Lower leg skin (tissue), 4 donors: ENCODE measurements at regions not wholly inside any gene's neighbourhood (a gene's known extent, or its start where the extent isn't known, plus 50 kb on each side); places are given as distances from the start of the nearest gene placed in this dataset.
A peak's percentile ranks its signal among the peaks of the same experiment; 100 is the strongest.

Experiments
- DNase-seq, 2 donors: peaks; one replicate each; pipeline ENCODE4 v3.0.0-alpha.2; 2019; ENCODE audit warnings: low spot score in 2 of 2
- H3K4me3 ChIP-seq: fragments of 200-600 bp; sonication (generic); 2 replicates; pipeline ENCODE4 v1.5.1; 2017; ENCODE audit warnings: mild to moderate bottlenecking, low read depth; ENCODE audit not compliant: poor library complexity, severe bottlenecking
- POLR2A ChIP-seq, 2 donors: fragments of 450-650 bp; IDR thresholded peaks; one replicate each; pipeline ENCODE4 v1.6.1; 2016 to 2017; ENCODE audit warnings: antibody characterized with exemption in 2 of 2, mild to moderate bottlenecking in 1 of 2, moderate library complexity in 1 of 2
- WGBS, 2 donors: methylation state at CpG; one replicate each; pipeline ENCODE4 v1.1.5; 2018; 5-methylcytosine and 5-hydroxymethylcytosine counted together
- intact Hi-C: fragments of 100-400 bp; cut with DNase I; formaldehyde crosslinking; loops from one replicate; pipeline ENCODE4 v1.15.0; 2023; ENCODE audit warnings: low total_unique reads
- TF ChIP-seq, protein P1 (sequence below), 3 donors: fragments of 450-650 bp; IDR thresholded peaks; one replicate each; pipeline ENCODE4 v1.5.1; 2016; ENCODE audit warnings: antibody characterized with exemption in 3 of 3, mild to moderate bottlenecking in 3 of 3, moderate library complexity in 2 of 3

DNA sequence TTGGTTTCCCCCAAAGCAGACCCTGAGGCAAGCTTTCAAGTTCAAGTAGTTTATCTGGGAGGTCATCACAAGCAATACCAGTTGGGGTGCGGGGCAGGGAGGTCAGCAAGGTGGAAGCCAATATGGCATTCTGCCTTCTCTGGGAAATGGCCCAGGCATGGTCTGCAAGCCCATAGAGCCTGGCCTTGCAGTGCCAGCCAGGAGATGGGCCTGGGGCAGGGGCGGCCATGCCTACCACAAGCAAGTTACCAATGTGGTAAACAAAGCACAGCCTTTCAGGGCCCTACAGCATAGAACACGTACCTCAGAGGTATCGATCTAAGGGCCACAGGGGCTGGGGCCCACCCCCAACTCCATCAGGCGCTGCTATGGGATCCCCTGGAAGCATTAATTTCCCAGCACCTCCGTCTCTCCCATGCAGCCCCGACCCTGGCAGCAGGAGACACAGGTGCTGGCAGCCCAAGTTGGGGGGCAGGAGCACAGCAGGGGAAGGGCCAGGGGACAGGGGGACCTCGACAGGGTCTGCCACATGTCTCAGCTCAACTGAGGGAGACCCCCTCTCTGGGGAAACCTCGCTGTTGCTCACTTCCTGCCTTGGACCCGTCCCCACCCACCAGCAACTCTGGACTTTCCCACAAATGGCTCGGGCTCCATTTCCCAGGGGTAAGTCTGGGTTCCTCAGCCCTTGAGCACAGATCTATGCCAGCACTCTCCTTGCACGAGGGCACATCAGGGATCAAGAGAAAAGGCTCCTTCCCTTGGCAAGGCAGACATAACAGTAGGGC is 369.0 kb downstream of the PREX1 start:
- WGBS, 2 donors: 79% methylated on average over 12 of the region's 12 CpGs
- DNase-seq: peak in 1 of 2 donors; percentile 61

DNA sequence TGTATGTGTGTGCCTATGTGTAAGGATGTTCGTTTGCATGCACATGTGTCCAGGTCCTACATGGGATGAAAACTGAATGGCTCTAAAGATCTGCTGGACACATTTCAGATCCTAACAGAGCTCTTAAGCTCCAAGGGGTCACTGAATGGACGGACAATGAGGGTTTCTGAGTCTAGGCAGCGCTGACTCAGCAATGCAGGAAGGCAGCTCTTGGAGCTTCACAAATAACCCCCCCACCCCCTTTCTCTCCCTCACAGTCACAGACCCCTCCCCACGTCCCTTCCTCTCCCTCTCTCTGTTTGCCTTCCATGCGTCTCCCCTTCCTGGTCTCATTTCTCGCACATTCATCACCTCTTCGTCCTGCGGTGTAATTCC is 369.8 kb downstream of the PREX1 start:
- intact Hi-C loops: no loop called here
- no peak for DNase-seq
- no peak for TF ChIP-seq POLR2A (IDR thresholded peaks at IDR 0.05)
- TF ChIP-seq, protein P1, sequence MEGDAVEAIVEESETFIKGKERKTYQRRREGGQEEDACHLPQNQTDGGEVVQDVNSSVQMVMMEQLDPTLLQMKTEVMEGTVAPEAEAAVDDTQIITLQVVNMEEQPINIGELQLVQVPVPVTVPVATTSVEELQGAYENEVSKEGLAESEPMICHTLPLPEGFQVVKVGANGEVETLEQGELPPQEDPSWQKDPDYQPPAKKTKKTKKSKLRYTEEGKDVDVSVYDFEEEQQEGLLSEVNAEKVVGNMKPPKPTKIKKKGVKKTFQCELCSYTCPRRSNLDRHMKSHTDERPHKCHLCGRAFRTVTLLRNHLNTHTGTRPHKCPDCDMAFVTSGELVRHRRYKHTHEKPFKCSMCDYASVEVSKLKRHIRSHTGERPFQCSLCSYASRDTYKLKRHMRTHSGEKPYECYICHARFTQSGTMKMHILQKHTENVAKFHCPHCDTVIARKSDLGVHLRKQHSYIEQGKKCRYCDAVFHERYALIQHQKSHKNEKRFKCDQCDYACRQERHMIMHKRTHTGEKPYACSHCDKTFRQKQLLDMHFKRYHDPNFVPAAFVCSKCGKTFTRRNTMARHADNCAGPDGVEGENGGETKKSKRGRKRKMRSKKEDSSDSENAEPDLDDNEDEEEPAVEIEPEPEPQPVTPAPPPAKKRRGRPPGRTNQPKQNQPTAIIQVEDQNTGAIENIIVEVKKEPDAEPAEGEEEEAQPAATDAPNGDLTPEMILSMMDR (IDR thresholded peaks at IDR 0.05): no peak
- no peak overlapping the region for H3K4me3 ChIP-seq
- WGBS, 2 donors: 90 to 91% methylated on average over 8 of the region's 8 CpGs

More for the DNA sequence above, 369.0 kb downstream of the PREX1 start:
- TF ChIP-seq, protein P1 (IDR thresholded peaks at IDR 0.05): no peak
- TF ChIP-seq POLR2A (IDR thresholded peaks at IDR 0.05): no peak
- no peak overlapping the region for H3K4me3 ChIP-seq
- intact Hi-C loops: no loop called here

DNA sequence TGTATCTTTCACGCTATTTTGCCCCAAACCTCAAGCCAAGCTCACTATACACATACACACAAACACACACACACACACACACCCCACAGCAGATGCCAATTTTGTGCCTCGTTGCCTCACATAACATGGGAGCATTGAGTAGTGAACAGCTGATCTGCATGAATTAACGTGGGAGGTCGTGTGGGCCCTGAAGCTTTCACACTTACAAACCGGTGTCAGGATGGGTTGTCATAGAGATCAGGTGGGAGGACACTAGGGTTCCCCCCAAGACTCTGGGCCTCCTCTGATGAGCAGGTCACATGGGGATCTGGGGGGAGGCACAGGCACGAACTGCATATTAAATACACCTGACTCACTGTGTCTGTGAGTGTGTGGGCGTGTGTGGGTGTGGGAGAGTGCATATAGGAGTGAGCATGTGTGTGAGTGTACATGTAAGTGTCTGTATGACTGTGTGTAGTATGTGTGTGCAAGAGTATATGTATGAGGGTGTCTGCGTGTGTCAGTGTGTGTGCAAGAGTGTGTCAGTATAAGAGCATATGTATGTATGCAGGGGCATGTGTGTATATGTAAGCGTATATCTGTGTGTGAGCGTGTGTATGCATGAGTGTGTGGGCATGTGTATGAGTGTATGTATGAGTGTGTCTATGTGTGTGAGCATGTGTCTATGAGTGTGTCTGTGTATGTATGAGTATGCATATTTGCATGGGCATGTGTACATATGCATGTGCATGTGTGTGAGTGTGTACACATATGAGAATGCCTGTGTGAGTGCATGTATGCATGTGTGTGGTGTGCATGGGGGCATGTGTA is 370.4 kb downstream of the PREX1 start:
- intact Hi-C loops: no loop called here
- no peak overlapping the region for H3K4me3 ChIP-seq
- TF ChIP-seq, protein P1 (IDR thresholded peaks at IDR 0.05): no peak
- TF ChIP-seq POLR2A (IDR thresholded peaks at IDR 0.05): no peak
- WGBS, 2 donors: 77 to 80% methylated on average over 10 of the region's 10 CpGs
- peak in 1 of 2 donors; percentile 0 for DNase-seq

DNA sequence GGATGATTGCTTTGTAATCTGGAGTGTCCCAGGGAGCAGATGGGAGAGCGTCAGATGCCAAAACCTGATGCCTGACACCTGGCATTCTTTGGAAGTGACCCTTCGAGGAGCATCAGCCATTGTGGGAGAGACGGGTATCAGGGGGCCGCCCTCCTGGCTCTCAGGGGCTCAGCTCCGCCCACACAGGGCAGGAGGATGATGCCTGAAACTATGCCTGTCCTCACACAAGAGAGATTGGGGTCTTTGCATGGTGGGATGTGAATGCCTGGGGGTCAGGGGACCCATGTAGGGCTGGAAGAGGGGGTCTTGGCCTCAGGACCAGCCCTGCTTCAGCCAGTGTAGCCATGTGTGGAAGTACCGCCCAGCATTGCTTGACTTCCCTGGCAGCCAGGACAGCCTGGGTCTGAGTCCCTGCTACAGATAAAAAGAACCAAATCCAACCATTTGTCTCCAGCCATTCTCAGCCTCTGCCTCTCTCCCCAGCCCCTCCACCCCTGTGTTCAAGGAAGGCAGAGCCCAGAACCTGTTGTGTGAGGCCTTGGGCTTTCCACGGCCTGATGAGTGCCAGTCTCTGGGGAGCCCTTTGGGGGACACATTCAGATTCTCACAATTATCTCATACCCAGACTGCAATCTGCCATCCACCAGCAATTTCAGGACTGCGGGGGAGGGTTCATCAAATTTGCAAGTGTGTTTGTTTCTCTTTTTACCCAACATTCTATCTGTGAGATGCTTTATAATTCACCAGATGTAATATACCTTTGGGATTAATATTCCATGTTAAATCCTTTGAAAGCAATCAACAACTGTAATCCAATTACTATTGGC is 371.2 kb downstream of the PREX1 start:
- TF ChIP-seq, protein P1 (IDR thresholded peaks at IDR 0.05): no peak
- no peak for TF ChIP-seq POLR2A (IDR thresholded peaks at IDR 0.05)
- WGBS, 2 donors: 69 to 74% methylated on average over 8 of the region's 8 CpGs
- intact Hi-C loops: no loop called here
- DNase-seq: no peak
- H3K4me3 ChIP-seq: no peak overlapping the region

DNA sequence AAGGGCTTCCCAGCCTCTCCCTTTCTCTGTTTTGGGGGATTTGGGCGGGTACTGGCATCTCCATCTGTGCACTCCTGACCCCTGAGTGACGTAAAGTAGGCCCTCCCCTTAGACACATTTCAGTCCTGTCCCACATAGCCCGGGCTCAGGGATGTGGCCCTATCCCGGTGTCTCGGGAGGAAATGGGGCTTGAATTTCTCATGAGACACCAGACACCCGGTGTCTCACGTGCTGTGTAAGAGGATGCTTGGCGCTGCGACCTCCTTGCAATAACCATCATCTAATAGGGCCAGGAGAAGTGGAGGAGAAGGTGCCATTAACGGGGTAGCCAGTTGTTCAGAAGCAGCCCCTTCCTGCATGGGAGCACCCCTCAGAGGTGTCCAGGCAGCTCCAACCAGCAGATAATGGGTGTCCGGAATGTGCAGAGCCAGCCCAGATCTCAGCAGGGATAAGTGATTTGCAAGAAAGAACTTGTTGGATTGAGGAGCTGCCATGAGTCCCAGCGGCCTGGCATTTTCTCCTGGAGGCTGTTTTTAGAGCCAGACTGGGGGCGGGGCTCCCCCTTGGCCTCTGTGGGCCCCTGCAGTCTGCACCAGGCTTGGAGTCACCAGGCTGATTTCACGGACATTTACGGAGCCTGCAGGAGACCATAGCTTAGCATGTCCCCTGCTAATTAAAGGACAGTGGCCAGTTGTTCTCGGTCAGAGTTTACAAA is 372.0 kb downstream of the PREX1 start:
- TF ChIP-seq, protein P1 (IDR thresholded peaks at IDR 0.05): no peak
- no peak for TF ChIP-seq POLR2A (IDR thresholded peaks at IDR 0.05)
- intact Hi-C loops: no loop called here
- peak in 1 of 2 donors; percentile 80 for DNase-seq
- 40 to 41% methylated on average over 10 to 16 of the region's 16 CpGs for WGBS, 2 donors
- no peak overlapping the region for H3K4me3 ChIP-seq
